ENCODE measurements at regions not wholly inside any gene's neighbourhood (a gene's known extent, or its start where the extent isn't known, plus 50 kb on each side); places are given as distances from the start of the nearest gene placed in this dataset.

DNA sequence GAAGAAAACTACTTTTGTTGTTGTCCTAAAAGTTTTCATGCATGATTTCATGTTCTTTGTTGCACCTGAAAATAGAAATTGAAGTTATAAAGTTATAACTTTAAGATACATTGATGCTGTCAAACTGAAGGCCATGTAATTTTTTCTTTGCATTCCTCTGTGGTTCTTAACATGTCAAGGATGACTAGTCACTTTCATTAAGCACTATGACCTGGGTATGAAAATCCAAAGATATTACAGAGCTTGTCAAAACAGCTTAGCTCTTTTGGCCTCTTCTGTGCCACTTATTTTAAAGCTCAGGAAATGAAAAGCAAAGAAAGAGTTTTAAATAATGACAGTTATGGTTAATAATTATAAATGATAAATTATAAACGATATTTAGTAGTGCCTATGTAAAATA lies 241.6 kb upstream of the CACNA2D1 start:
- no peak for TF ChIP-seq ZNF677 (tag by site-specific recombination; IDR thresholded peaks at IDR 0.05)
- TF ChIP-seq CTCF (tag by site-specific recombination; IDR thresholded peaks at IDR 0.05) = no peak

All from HEK293 (cell line).